Pancreas (tissue), 10 donors: ENCODE measurements at regions not wholly inside any gene's neighbourhood (a gene's known extent, or its start where the extent isn't known, plus 50 kb on each side); places are given as distances from the start of the nearest gene placed in this dataset.
A peak's percentile ranks its signal among the peaks of the same experiment; 100 is the strongest.

Experiments
- ATAC-seq, 4 donors: fragments of 200-7000 bp; cut with Tn5 transposase; one replicate each; pipeline versions ENCODE4 v1.8.0 to v1.9.1; 2020; ENCODE audit warnings: mild to moderate bottlenecking in 4 of 4, moderate library complexity in 4 of 4
- DNase-seq, 6 donors: peaks; one replicate each; pipeline ENCODE4 v3.0.0-alpha.2; 2020
- FAIRE-seq: peaks from 2 replicates; lab custom pipeline; 2012; peaks lifted over from hg19 to GRCh38; lab: Jason Lieb, UNC
- H3K27ac ChIP-seq, 4 donors: fragments of 200-600 bp; sonication (generic); 1 replicate in 3 of 4; 2 replicates in 1 of 4; pipeline versions ENCODE4 v1.5.0 to v1.8.0; 2020
- H3K27me3 ChIP-seq, 4 donors: fragments of 200-600 bp; one replicate each; pipeline ENCODE4 v1.8.0; 2021
- H3K36me3 ChIP-seq, 3 donors: fragments of 200-600 bp; sonication (generic) in 1 of 3; one replicate each; pipeline versions ENCODE4 v1.5.0 to v1.8.0; 2020 to 2021
- H3K4me1 ChIP-seq, 3 donors: fragments of 200-600 bp; one replicate each; pipeline ENCODE4 v1.8.0; 2021
- H3K4me3 ChIP-seq, 4 donors: fragments of 200-600 bp; sonication (generic) in 2 of 4; one replicate each; pipeline versions ENCODE4 v1.5.0 to v1.8.0; 2020 to 2021
- H3K9me3 ChIP-seq, 4 donors: fragments of 200-600 bp; one replicate each; pipeline ENCODE4 v1.8.0; 2021
- WGBS, 2 donors: extraction: QIAGEN DNeasy Blood & Tissue Kit; methylation state at CpG; one replicate each; pipeline ENCODE4 v1.1.7; 2013; 5-methylcytosine and 5-hydroxymethylcytosine counted together
- intact Hi-C, 3 donors: fragments of 100-400 bp; cut with DNase I; formaldehyde crosslinking; loops; one replicate each; pipeline versions ENCODE4 v1.11.1 to v1.14.2; 2022
- TF ChIP-seq, protein P1 (sequence below), 4 donors: fragments of 200-600 bp; sonication (generic) in 3 of 4; IDR thresholded peaks; one replicate each; pipeline versions ENCODE4 v1.5.0 to v1.8.0; 2021; ENCODE audit warnings: antibody characterized with exemption in 4 of 4
- donor health status: healthy with polysubstance abuse.
- donor health status: DM: no; HTN: no; CAD: no; lungs with moderate emphysema.
- donor health status: DM: no; HTN: no; CAD: no.
- donor health status: control.
- donor health status: control.
- donor health status: Bipolar disorder and iron deficiency.
- donor health status: DM: yes; HTN: yes; CAD: no.
- donor health status: DM: no; HTN: no; CAD: no.
- donor health status: DM: no; HTN: no; CAD: no.
- donor health status: DM: yes; HTN: yes; CAD: no.

DNA sequence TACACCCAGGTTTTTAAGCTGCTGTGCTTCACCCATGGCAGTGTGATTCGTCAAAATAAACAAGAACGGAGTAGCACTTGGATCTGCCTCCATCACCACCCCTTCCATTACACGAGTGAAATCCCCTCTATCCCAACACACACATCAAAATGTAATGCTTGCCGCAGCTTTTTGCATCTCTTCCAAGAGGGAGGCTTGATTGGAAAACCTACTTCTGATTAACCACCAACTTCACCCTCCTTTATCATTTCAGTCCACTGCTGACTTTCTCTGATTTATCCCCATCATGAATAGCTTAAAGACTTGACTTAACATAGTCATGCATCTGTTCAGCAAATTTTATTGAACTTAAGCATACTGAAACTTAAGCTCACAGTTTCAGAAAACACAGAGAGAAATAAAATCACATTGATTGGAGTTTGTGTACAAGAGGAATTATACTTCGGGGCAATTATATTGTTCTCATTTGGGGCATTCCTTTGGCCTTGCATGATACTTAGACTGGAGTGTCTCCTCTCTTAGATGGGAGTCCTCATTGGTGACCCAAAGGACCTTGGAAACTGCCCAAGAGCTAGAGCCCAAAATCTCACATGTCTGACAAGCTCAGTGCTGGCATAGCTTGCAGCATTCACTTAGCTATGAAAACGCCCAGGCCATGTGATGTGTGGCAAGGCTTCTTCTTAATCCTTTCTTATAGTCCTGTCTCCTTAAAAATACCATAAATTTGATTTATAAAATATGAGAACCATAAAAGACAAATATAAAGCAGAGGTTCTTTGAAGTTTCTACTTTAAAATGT lies 124.3 kb upstream of the UMPS start:
- WGBS, 2 donors = 52 to 73% methylated on average over 6 of the region's 6 CpGs
- Histone ChIP-seq H3K27me3 (no peaks in the 10 kb centered on the region), H3K36me3 (no peaks in the 10 kb centered on the region), H3K4me1 (peaks cover 4 to 18% (median 4%) of the 10 kb centered on the region in 3 donors), H3K4me3 (no peak overlapping the region), H3K9me3 (no peaks in the 10 kb centered on the region), H3K27ac (no peak overlapping the region)
- FAIRE-seq (no peak), DNase-seq (no peak), ATAC-seq (peak in 2 of 4 donors; percentile 30 to 47)
- TF ChIP-seq, protein P1, sequence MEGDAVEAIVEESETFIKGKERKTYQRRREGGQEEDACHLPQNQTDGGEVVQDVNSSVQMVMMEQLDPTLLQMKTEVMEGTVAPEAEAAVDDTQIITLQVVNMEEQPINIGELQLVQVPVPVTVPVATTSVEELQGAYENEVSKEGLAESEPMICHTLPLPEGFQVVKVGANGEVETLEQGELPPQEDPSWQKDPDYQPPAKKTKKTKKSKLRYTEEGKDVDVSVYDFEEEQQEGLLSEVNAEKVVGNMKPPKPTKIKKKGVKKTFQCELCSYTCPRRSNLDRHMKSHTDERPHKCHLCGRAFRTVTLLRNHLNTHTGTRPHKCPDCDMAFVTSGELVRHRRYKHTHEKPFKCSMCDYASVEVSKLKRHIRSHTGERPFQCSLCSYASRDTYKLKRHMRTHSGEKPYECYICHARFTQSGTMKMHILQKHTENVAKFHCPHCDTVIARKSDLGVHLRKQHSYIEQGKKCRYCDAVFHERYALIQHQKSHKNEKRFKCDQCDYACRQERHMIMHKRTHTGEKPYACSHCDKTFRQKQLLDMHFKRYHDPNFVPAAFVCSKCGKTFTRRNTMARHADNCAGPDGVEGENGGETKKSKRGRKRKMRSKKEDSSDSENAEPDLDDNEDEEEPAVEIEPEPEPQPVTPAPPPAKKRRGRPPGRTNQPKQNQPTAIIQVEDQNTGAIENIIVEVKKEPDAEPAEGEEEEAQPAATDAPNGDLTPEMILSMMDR (IDR thresholded peaks at IDR 0.05) = no peak
- intact Hi-C loops = no loop called here

DNA sequence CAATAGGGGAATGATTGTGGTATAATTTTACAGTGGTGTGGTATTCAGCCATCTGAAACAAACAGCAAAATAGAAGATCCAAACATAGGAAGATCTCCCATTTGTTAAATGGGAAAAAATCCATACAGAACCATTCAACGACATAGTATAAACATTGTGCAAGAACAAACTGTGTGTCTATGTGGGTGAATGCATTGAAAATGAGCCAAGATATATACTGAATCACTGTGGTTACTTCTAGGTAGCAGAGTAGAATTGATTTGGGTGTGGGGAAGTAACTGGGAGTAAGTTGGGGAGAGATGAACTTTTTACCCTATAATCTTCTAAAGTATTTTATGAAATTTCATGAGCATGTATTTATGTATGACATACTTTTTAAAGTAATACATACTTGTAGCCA lies 123.1 kb upstream of the UMPS start:
- TF ChIP-seq, protein P1 (IDR thresholded peaks at IDR 0.05) = no peak
- Histone ChIP-seq H3K36me3 (no peaks in the 10 kb centered on the region), H3K4me3 (no peak overlapping the region), H3K4me1 (peaks cover 4 to 18% (median 4%) of the 10 kb centered on the region in 3 donors), H3K27ac (no peak overlapping the region), H3K9me3 (no peaks in the 10 kb centered on the region), H3K27me3 (no peaks in the 10 kb centered on the region)
- ATAC-seq (peak; percentile 67 to 83 (median 79)), FAIRE-seq (no peak), DNase-seq (no peak)
- intact Hi-C loops = no loop called here
- 24 to 30% methylated on average over 1 of the region's 1 CpG for WGBS, 2 donors

- TF ChIP-seq, protein P1 (IDR thresholded peaks at IDR 0.05) = no peak
- ATAC-seq = no peak
- no peak for DNase-seq
- no peaks in the 10 kb centered on the region for H3K9me3 ChIP-seq
- H3K27ac ChIP-seq = no peak overlapping the region
- WGBS, 2 donors = 92% methylated on average over 3 of the region's 3 CpGs
- H3K4me1 ChIP-seq = peaks cover 4 to 13% (median 4%) of the 10 kb centered on the region in 3 donors
- no peaks in the 10 kb centered on the region for H3K36me3 ChIP-seq
- H3K27me3 ChIP-seq = no peaks in the 10 kb centered on the region
- no peak overlapping the region for H3K4me3 ChIP-seq
- intact Hi-C loops = no loop called here
- no peak for FAIRE-seq
These were observed 120.8 kb upstream of the UMPS start for GRCh38 chr3:124609402-124609801.

DNA sequence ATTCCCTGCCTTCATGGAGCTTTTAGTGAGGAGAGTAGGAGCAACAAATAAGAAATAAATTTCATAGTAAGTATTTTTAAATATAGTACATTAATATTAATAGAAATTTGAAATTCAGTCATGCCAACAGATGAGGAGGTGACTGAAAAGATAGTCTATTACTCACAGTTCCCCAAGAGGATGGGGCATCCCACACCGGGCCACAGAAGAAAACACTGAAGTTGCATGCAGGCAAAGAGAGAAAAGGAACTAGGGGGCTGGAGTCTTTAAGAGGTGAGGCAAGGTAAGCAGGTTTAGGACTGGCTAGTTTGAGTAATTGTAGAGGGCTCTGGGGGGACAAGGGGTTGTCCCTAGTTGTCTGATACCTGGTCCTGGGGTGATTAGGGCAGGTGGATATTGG lies 120.1 kb upstream of the UMPS start:
- FAIRE-seq = no peak
- no peak for ATAC-seq
- 96 to 100% methylated on average over 1 of the region's 1 CpG for WGBS, 2 donors
- intact Hi-C loops = no loop called here
- no peak for DNase-seq
- H3K27me3 ChIP-seq = no peaks in the 10 kb centered on the region
- no peak overlapping the region for H3K4me3 ChIP-seq
- H3K4me1 ChIP-seq = peaks cover 4 to 13% (median 4%) of the 10 kb centered on the region in 3 donors
- H3K36me3 ChIP-seq = no peaks in the 10 kb centered on the region
- TF ChIP-seq, protein P1 (IDR thresholded peaks at IDR 0.05) = no peak
- H3K9me3 ChIP-seq = peaks cover 0 to under 1% (median 0%) of the 10 kb centered on the region in 4 donors
- H3K27ac ChIP-seq = no peak overlapping the region

GRCh38 chr3:124611520-124611919 lies 118.7 kb upstream of the UMPS start:
- no peaks in the 10 kb centered on the region for H3K36me3 ChIP-seq
- DNase-seq (no peak), ATAC-seq (no peak), FAIRE-seq (no peak)
- no peak overlapping the region for H3K27ac ChIP-seq
- TF ChIP-seq, protein P1 (IDR thresholded peaks at IDR 0.05) = no peak
- WGBS, 2 donors = 58 to 73% methylated on average over 4 of the region's 4 CpGs
- H3K4me3 ChIP-seq = no peak overlapping the region
- peaks cover 0 to 3% (median 0%) of the 10 kb centered on the region in 4 donors for H3K9me3 ChIP-seq
- intact Hi-C loops = no loop called here
- H3K27me3 ChIP-seq = no peaks in the 10 kb centered on the region
- H3K4me1 ChIP-seq = peaks cover 6 to 16% (median 8%) of the 10 kb centered on the region in 3 donors
